ENCODE measurements at regions not wholly inside any gene's neighbourhood (a gene's known extent, or its start where the extent isn't known, plus 50 kb on each side); places are given as distances from the start of the nearest gene placed in this dataset.
"Not testable (repeated sequence)": the region's sequence is repeated elsewhere in the genome, so short reads cannot be mapped to it uniquely, and the experiment has no call there.

- DNase-seq (ENCODE audit: low read depth in 2 of 2), result no peak
These were observed 115.9 kb upstream of the CACUL1 start for GRCh38 chr10:118870467-118871243.

- DNase-seq (ENCODE audit: low read depth in 2 of 2), result no peak
These were observed 116.6 kb upstream of the CACUL1 start for GRCh38 chr10:118871244-118871865.

GRCh38 chr10:118873091-118873737, 118.4 kb upstream of the CACUL1 start:
- no peak for DNase-seq (ENCODE audit: low read depth in 2 of 2)

GRCh38 chr10:118873738-118874105, 119.0 kb upstream of the CACUL1 start:
- no peak for DNase-seq (ENCODE audit: low read depth in 2 of 2)

GRCh38 chr10:118874171-118874570, 119.4 kb upstream of the CACUL1 start:
- DNase-seq (ENCODE audit: low read depth in 2 of 2), result no peak

DNA sequence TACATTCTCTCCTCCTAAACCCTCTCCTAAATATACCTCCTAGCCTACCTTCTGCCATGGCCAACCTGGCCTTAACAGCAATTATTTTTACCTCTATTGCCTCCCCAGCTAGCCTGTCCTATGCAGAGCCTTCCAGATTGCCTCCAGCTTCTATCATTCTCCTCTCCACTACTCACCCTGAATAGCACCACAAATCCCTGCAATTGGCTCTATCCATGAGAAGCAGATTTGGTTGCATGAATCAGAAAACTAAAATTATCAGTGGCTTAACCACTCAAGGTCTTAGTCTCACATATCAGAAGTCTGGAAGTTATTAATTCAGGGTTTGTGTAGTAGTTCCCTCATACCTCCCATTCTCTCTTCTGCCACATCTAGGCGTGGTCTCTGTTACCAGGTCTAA, 120.3 kb upstream of the CACUL1 start:
- DNase-seq (ENCODE audit: low read depth in 2 of 2), result no peak

GRCh38 chr10:118882741-118883140, 128.0 kb upstream of the CACUL1 start:
- no peak for DNase-seq (ENCODE audit: low read depth in 2 of 2)

DNA sequence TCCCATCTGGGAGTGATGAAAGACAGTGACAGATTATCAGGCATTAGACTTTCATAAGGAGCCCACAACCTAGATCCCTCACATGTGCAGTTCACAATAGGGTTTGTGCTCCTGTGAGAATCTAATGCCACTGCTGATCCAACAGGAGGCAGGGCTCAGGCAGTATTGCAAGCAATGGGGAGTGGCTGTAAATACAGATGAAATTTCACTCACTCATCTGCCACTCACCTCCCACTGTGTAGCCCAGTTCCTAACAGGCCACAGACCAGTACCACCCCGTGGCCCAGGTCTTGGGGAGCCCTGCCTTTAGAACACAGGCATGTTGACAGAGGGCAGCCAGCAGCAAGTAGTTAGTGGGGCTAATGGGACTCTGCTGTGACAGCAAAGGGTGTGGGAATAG, 137.3 kb upstream of the NANOS1 start:
- no peak for DNase-seq (ENCODE audit: low read depth in 2 of 2)

- DNase-seq (ENCODE audit: low read depth in 2 of 2), result not testable (repeated sequence)
These were observed 134.6 kb upstream of the NANOS1 start for GRCh38 chr10:118894891-118895290.

GRCh38 chr10:118900617-118901016, 128.9 kb upstream of the NANOS1 start:
- no peak for DNase-seq (ENCODE audit: low read depth in 2 of 2)

GRCh38 chr10:118901380-118901779, 128.1 kb upstream of the NANOS1 start:
- DNase-seq (ENCODE audit: low read depth in 2 of 2), result no peak

DNA sequence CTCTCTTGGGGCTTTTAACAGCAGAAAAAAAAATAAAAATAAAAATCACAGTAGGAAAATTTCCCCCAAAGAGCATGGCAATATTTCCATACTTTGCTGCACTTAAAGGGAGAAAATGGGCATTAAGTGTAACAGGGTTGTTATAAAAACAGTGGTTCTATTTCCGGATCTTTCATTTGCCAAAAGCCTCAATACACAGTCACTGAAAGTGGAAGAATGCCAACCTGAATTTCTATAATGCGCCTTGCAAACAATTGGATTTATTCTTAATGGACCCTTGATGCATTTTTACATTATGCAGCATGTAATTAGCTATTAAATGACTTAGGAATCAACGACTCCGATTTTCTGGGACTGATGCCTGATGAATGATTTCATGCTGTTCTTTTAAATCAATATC, 127.6 kb upstream of the NANOS1 start:
- DNase-seq (ENCODE audit: low read depth in 2 of 2), result no peak

GRCh38 chr10:118902656-118903055, 126.9 kb upstream of the NANOS1 start:
- not testable (repeated sequence) for DNase-seq (ENCODE audit: low read depth in 2 of 2)

- DNase-seq (ENCODE audit: low read depth in 2 of 2), result no peak
These were observed 126.3 kb upstream of the NANOS1 start for GRCh38 chr10:118903251-118903650.

GRCh38 chr10:118903691-118904090, 125.8 kb upstream of the NANOS1 start:
- DNase-seq (ENCODE audit: low read depth in 2 of 2), result no peak

GRCh38 chr10:118904286-118904685, 125.2 kb upstream of the NANOS1 start:
- no peak for DNase-seq (ENCODE audit: low read depth in 2 of 2)

DNA sequence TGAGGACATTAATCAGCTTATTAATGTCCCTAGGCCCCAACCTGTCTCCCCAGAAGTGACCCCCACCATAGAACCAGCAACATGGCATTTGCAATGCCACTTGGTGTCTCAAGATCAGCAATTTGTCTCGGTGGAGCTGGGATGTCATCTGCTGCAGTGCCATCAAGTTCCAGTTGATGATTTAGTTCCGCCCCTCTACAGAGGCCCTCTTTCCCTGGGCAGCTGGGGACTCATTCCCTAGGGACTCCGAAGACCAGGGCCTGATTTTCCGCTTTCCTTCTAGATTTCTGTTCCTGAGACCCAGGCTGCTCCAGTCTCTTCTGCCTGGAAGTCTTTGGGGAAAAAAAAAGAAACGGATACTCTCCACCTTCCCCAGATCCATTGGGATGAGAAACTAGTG, 122.5 kb upstream of the NANOS1 start:
- no peak for DNase-seq (ENCODE audit: low read depth in 2 of 2)

- DNase-seq (ENCODE audit: low read depth in 2 of 2), result no peak
These were observed 120.8 kb upstream of the NANOS1 start for GRCh38 chr10:118908557-118909256.

DNA sequence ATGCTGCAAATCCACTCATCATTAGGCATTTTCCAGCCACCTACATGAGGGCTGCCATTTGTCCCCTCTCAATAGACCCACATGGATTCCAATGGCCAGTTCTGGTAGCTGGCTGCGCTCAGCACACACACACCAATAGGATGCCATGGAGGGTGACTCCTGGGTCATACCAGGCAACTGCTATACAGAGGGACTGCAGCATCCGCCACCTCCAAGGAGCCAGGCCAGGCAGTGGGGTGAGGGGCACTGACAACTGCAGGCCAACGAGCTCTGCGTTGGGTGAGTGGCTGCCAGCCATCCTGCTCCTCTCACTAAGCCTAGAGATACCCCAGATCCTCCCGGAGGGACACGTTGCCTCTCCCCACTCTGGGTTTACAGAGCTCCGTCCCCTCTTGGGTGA, 118.8 kb upstream of the NANOS1 start:
- DNase-seq (ENCODE audit: low read depth in 2 of 2), result no peak

GRCh38 chr10:118911363-118911762, 118.2 kb upstream of the NANOS1 start:
- DNase-seq (ENCODE audit: low read depth in 2 of 2), result no peak

DNA sequence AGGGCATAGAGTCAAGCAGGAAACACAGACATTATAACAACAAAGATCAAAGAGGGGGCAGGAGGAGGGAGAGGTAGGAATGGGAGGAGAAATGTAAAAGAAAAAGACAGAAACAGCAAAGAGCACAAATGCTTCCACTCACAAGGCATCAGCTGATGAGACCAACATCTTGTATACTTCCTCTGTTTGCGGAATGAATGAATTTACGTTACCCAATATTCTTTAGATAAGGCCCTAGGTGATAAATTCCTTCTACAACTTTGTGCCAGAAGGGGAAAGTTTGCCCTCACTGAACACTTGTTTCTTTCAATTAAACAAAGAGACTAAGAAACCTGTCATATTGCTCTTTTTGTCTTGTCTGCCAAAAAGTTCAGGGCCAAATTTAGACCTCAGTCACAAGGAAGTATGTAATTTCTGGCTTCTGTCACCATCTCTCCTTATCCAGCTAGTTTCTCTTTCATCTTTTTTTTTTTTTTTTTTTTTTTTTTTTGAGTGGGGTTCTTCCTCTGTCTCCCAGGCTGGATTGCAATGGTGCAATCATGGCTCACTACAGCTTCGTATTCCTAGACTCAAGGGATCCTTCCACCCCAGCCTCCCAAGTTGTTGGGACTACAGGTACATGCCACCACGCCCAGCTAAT, 116.4 kb upstream of the NANOS1 start:
- no peak for DNase-seq (ENCODE audit: low read depth in 2 of 2)

GRCh38 chr10:118913825-118914224, 115.7 kb upstream of the NANOS1 start:
- DNase-seq (ENCODE audit: low read depth in 2 of 2), result no peak
